GM10266 (cell line): ENCODE measurements at regions not wholly inside any gene's neighbourhood (a gene's known extent, or its start where the extent isn't known, plus 50 kb on each side); places are given as distances from the start of the nearest gene placed in this dataset.
"Not testable (repeated sequence)": the region's sequence is repeated elsewhere in the genome, so short reads cannot be mapped to it uniquely, and the experiment has no call there.

Experiments used
- DNase-seq: peaks from one replicate; pipeline ENCODE4 v3.0.0; 2012; ENCODE audit errors: extremely low spot score
- CTCF ChIP-seq: IDR thresholded peaks from 2 replicates; pipeline ENCODE4 v1.5.1; 2012; ENCODE audit warnings: mild to moderate bottlenecking, low read depth; ENCODE audit not compliant: control insufficient read depth, insufficient read depth; ENCODE audit errors: missing control alignments

GRCh38 chr6:47180633-47181032, 129.1 kb downstream of the TNFRSF21 start:
- DNase-seq = no peak

GRCh38 chr6:47179286-47179685, 130.4 kb downstream of the TNFRSF21 start:
- no peak for TF ChIP-seq CTCF
- no peak for DNase-seq

More at GRCh38 chr6:47180633-47181032, 129.1 kb downstream of the TNFRSF21 start:
- no peak for TF ChIP-seq CTCF

- DNase-seq = no peak
- TF ChIP-seq CTCF = no peak
Measured at GRCh38 chr6:47175656-47176055, 133.5 kb upstream of the ADGRF1 start.

- DNase-seq = no peak
- TF ChIP-seq CTCF = no peak
Measured at GRCh38 chr6:47174502-47175023, 132.4 kb upstream of the ADGRF1 start.

- not testable (repeated sequence) for DNase-seq
Measured at GRCh38 chr6:47174063-47174462, 131.9 kb upstream of the ADGRF1 start.

- not testable (repeated sequence) for DNase-seq
Measured at GRCh38 chr6:47173145-47173544, 131.0 kb upstream of the ADGRF1 start.

GRCh38 chr6:47170617-47170947, 128.4 kb upstream of the ADGRF1 start:
- DNase-seq = no peak
- TF ChIP-seq CTCF = no peak

- DNase-seq = no peak
Measured at GRCh38 chr6:47169785-47170616, 127.9 kb upstream of the ADGRF1 start.

More at GRCh38 chr6:47169785-47170616, 127.9 kb upstream of the ADGRF1 start:
- TF ChIP-seq CTCF = no peak
